ENCODE measurements at regions not wholly inside any gene's neighbourhood (a gene's known extent, or its start where the extent isn't known, plus 50 kb on each side); places are given as distances from the start of the nearest gene placed in this dataset.

DNA sequence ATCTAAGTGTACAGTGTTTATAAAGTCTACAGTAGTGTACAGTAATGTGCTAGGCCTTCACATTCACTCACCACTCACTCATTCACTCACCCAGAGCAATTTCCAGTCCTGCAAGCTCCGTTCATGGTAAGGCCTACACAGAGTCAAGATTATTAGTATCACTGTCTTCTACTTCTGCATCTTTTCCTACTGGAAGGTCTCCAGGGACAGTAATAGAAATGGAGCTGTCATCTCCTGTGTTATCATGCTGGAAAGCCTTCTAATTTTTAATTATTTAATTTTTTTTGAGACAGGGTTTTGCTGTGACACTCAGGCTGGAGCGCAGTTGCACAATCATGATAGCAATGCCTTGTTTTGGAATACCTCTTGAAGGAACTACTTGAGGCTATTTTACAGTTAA, 207.0 kb downstream of the HTR7 start:
- no peak for DNase-seq
- no TSS peak for BruUV-seq (replicated peaks)
- Histone ChIP-seq H3K4me3 (ENCODE audit: low read length) (no peak overlapping the region), H3K27ac (ENCODE audit: low read length) (no peak overlapping the region), H3K9me2 (replicated peaks; ENCODE audit: low read length) (no peaks in the 10 kb centered on the region), H3F3A (ENCODE audit: low read length, unreplicated experiment) (no peaks in the 10 kb centered on the region), H3K27me3 (ENCODE audit: low read length) (no peaks in the 10 kb centered on the region), H3K4me2 (ENCODE audit: low read length) (no peak overlapping the region), H3K79me2 (ENCODE audit: low read length) (no peaks in the 10 kb centered on the region), H2AFZ (ENCODE audit: low read length) (no peak overlapping the region), H4K20me1 (ENCODE audit: low read length) (no peaks in the 10 kb centered on the region), H3K36me3 (ENCODE audit: low read depth, low read length) (no peaks in the 10 kb centered on the region), H3K9me3 (ENCODE audit: low read length) (no peaks in the 10 kb centered on the region), H3K4me1 (ENCODE audit: insufficient read depth, low read length) (no peaks in the 10 kb centered on the region), H3K9ac (ENCODE audit: low read length) (no peak overlapping the region)
- intact Hi-C loops (cut with micrococcal nuclease) = loop anchor here (5.0 to 10.0 kb wide), 2 partner anchors 64 to 859 kb away; no protein-coding TSS in a partner anchor
- no peak for TF ChIP-seq EZH2phosphoT487 (IDR thresholded peaks at IDR 0.05; ENCODE audit: borderline replicate concordance, low read length)
- TF ChIP-seq, protein P1, sequence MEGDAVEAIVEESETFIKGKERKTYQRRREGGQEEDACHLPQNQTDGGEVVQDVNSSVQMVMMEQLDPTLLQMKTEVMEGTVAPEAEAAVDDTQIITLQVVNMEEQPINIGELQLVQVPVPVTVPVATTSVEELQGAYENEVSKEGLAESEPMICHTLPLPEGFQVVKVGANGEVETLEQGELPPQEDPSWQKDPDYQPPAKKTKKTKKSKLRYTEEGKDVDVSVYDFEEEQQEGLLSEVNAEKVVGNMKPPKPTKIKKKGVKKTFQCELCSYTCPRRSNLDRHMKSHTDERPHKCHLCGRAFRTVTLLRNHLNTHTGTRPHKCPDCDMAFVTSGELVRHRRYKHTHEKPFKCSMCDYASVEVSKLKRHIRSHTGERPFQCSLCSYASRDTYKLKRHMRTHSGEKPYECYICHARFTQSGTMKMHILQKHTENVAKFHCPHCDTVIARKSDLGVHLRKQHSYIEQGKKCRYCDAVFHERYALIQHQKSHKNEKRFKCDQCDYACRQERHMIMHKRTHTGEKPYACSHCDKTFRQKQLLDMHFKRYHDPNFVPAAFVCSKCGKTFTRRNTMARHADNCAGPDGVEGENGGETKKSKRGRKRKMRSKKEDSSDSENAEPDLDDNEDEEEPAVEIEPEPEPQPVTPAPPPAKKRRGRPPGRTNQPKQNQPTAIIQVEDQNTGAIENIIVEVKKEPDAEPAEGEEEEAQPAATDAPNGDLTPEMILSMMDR (conservative IDR thresholded peaks at IDR 0.05; ENCODE audit: low read depth, low read length) = no peak
- no peak for TF ChIP-seq EZH2 (IDR thresholded peaks at IDR 0.05; ENCODE audit: low read length, unreplicated experiment)
- POLR2A ChIA-PET (ENCODE audit: unreplicated experiment) = interaction anchor here (0.7 kb wide), 1 partner anchor 27 kb away, joined by 5 read pairs; no protein-coding TSS in a partner anchor
- CTCF ChIA-PET = no interaction called here
- ATAC-seq = no peak

DNA sequence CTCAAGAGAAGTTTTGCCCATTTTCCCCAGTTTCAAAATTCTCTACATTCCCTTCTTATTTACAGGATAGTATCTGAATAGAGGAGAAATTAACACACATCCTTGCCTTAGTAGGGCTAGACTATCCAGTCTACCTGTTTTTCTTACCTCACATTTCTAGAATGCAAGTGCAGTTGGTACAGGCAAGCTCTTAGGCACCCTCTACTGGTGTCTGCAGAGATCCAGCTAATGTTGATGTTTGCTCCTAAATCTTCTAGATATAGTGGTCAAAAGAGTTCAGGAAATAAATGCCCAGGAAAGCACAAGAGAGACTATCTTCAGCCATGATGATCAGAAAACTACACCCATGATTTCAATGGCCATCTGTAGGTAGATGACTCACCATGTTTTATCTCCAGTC, 205.3 kb downstream of the HTR7 start:
- Histone ChIP-seq H3K4me2 (ENCODE audit: low read length) (no peak overlapping the region), H3F3A (ENCODE audit: low read length, unreplicated experiment) (no peaks in the 10 kb centered on the region), H3K27me3 (ENCODE audit: low read length) (no peaks in the 10 kb centered on the region), H3K9me2 (replicated peaks; ENCODE audit: low read length) (no peaks in the 10 kb centered on the region), H3K9ac (ENCODE audit: low read length) (no peak overlapping the region), H4K20me1 (ENCODE audit: low read length) (no peaks in the 10 kb centered on the region), H3K27ac (ENCODE audit: low read length) (no peak overlapping the region), H3K9me3 (ENCODE audit: low read length) (no peaks in the 10 kb centered on the region), H3K4me3 (ENCODE audit: low read length) (no peak overlapping the region), H3K36me3 (ENCODE audit: low read depth, low read length) (no peaks in the 10 kb centered on the region), H3K79me2 (ENCODE audit: low read length) (no peaks in the 10 kb centered on the region), H2AFZ (ENCODE audit: low read length) (no peak overlapping the region), H3K4me1 (ENCODE audit: insufficient read depth, low read length) (no peaks in the 10 kb centered on the region)
- no TSS peak for BruUV-seq (replicated peaks)
- no peak for TF ChIP-seq EZH2 (IDR thresholded peaks at IDR 0.05; ENCODE audit: low read length, unreplicated experiment)
- TF ChIP-seq, protein P1 (conservative IDR thresholded peaks at IDR 0.05; ENCODE audit: low read depth, low read length) = peak; percentile 71
- TF ChIP-seq EZH2phosphoT487 (IDR thresholded peaks at IDR 0.05; ENCODE audit: borderline replicate concordance, low read length) = no peak
- POLR2A ChIA-PET (ENCODE audit: unreplicated experiment) = no interaction called here
- CTCF ChIA-PET = interaction anchor here (0.6 to 1.0 kb wide), 2 partner anchors 10 to 416 kb away, joined by 5 read pairs; no protein-coding TSS in a partner anchor
- intact Hi-C loops (cut with micrococcal nuclease) = loop anchor here (5.0 to 10.0 kb wide), 2 partner anchors 62 to 860 kb away; no protein-coding TSS in a partner anchor
- peak; percentile 57 for DNase-seq
- peak; percentile 53 for ATAC-seq

DNA sequence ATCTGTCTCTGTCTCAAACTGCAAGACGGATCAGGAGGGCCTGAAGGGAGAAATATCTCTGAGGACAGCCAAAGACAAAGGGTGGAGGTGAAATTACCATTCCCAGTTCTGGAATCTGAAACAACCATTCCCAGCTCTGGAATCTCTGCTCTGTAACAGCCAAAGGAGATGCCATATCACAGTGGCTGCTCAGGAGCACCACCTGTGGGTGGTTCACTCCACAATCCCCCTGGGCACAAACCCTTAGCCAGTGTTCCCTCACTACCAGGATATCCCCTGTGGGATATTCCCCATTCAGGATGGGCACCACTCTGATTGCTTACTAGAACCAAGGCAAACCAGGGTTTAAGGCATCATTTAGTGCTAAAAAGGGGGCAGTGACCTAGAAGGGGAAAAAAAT, 199.0 kb downstream of the HTR7 start:
- peak; percentile 4 for DNase-seq
- Histone ChIP-seq H4K20me1 (ENCODE audit: low read length) (no peaks in the 10 kb centered on the region), H3K4me1 (ENCODE audit: insufficient read depth, low read length) (no peaks in the 10 kb centered on the region), H3K27me3 (ENCODE audit: low read length) (no peaks in the 10 kb centered on the region), H3K27ac (ENCODE audit: low read length) (no peak overlapping the region), H3K79me2 (ENCODE audit: low read length) (no peaks in the 10 kb centered on the region), H3K36me3 (ENCODE audit: low read depth, low read length) (no peaks in the 10 kb centered on the region), H3K9me3 (ENCODE audit: low read length) (no peaks in the 10 kb centered on the region), H3K9me2 (replicated peaks; ENCODE audit: low read length) (no peaks in the 10 kb centered on the region), H3K9ac (ENCODE audit: low read length) (no peak overlapping the region), H3K4me3 (ENCODE audit: low read length) (no peak overlapping the region), H3K4me2 (ENCODE audit: low read length) (no peak overlapping the region), H2AFZ (ENCODE audit: low read length) (no peak overlapping the region), H3F3A (ENCODE audit: low read length, unreplicated experiment) (no peaks in the 10 kb centered on the region)
- ChIA-PET POLR2A (ENCODE audit: unreplicated experiment) (no interaction called here), CTCF (interaction anchor here (0.6 kb wide), 1 partner anchor 572 kb away, joined by 11 read pairs; no protein-coding TSS in a partner anchor)
- intact Hi-C loops (cut with micrococcal nuclease) = loop anchor here (10.0 kb wide), 1 partner anchor 56 kb away; no protein-coding TSS in a partner anchor
- BruUV-seq (replicated peaks) = no TSS peak
- TF ChIP-seq, protein P1 (conservative IDR thresholded peaks at IDR 0.05; ENCODE audit: low read depth, low read length) = peak; percentile 41
- TF ChIP-seq EZH2phosphoT487 (IDR thresholded peaks at IDR 0.05; ENCODE audit: borderline replicate concordance, low read length) = no peak
- no peak for ATAC-seq
